Suprapubic skin (tissue), 4 donors: ENCODE measurements at regions not wholly inside any gene's neighbourhood (a gene's known extent, or its start where the extent isn't known, plus 50 kb on each side); places are given as distances from the start of the nearest gene placed in this dataset.
A peak's percentile ranks its signal among the peaks of the same experiment; 100 is the strongest.

Experiments
- DNase-seq, 2 donors: peaks; one replicate each; pipeline ENCODE4 v3.0.0-alpha.2; 2019; ENCODE audit warnings: low spot score in 2 of 2
- H3K27ac ChIP-seq: fragments of 200-600 bp; sonication (generic); one replicate; pipeline ENCODE4 v1.5.1; 2019
- H3K27me3 ChIP-seq: fragments of 200-600 bp; sonication (generic); one replicate; pipeline ENCODE4 v1.5.1; 2019
- H3K36me3 ChIP-seq: fragments of 200-600 bp; sonication (generic); one replicate; pipeline ENCODE4 v1.5.1; 2019
- H3K4me1 ChIP-seq: fragments of 200-600 bp; sonication (generic); one replicate; pipeline ENCODE4 v1.5.1; 2019
- H3K4me3 ChIP-seq: fragments of 200-600 bp; sonication (generic); one replicate; pipeline ENCODE4 v1.5.1; 2019; ENCODE audit warnings: mild to moderate bottlenecking
- H3K9me3 ChIP-seq: fragments of 200-600 bp; sonication (generic); one replicate; pipeline ENCODE4 v1.5.1; 2019
- EP300 ChIP-seq: sonication (generic); formaldehyde crosslinking; IDR thresholded peaks from one replicate; pipeline ENCODE4 v1.6.1; 2017; ENCODE audit warnings: antibody characterized with exemption
- POLR2A ChIP-seq, 2 donors: fragments of 450-650 bp; IDR thresholded peaks; one replicate each; pipeline ENCODE4 v1.6.1; 2017; ENCODE audit warnings: antibody characterized with exemption in 2 of 2, mild to moderate bottlenecking in 2 of 2, moderate library complexity in 2 of 2
- POLR2AphosphoS5 ChIP-seq, 3 donors: sonication (generic); formaldehyde crosslinking; IDR thresholded peaks; one replicate each; pipeline ENCODE4 v1.6.1; 2017; ENCODE audit warnings: antibody characterized with exemption in 3 of 3
- WGBS: methylation state at CpG from one replicate; pipeline ENCODE4 v1.1.5; 2018; 5-methylcytosine and 5-hydroxymethylcytosine counted together
- TF ChIP-seq, protein P1 (sequence below), 2 donors: fragments of 200-600 bp in 1 of 2; fragments of 450-650 bp in 1 of 2; sonication (generic) in 1 of 2; IDR thresholded peaks; one replicate each; pipeline ENCODE4 v1.5.1; 2016 to 2019; ENCODE audit warnings: antibody characterized with exemption in 2 of 2, mild to moderate bottlenecking in 1 of 2, moderate library complexity in 1 of 2

DNA sequence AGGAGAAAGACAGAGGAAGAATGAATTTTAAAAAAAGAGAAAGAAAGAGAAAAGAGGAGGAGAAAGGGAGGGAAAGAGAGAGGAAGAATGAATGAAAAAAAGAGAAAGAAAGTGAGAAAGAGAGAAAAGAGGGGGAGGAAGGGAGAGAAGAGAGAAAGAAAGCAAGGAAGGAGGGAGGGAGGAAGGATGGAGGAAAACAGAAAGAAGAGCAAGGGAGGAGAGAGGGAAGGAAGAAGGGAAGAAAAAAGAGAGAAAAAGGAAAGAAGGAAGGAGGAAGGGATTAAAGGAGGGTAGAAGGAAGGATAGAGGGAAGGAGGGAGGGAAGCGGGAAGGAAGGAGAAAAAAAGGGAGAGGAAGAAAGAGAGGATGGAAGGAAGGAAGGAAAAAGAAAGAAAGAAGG, 122.3 kb upstream of the ZNF507 start:
- TF ChIP-seq POLR2AphosphoS5 (IDR thresholded peaks at IDR 0.05) (no peak), EP300 (no peak), POLR2A (IDR thresholded peaks at IDR 0.05) (no peak)
- TF ChIP-seq, protein P1, sequence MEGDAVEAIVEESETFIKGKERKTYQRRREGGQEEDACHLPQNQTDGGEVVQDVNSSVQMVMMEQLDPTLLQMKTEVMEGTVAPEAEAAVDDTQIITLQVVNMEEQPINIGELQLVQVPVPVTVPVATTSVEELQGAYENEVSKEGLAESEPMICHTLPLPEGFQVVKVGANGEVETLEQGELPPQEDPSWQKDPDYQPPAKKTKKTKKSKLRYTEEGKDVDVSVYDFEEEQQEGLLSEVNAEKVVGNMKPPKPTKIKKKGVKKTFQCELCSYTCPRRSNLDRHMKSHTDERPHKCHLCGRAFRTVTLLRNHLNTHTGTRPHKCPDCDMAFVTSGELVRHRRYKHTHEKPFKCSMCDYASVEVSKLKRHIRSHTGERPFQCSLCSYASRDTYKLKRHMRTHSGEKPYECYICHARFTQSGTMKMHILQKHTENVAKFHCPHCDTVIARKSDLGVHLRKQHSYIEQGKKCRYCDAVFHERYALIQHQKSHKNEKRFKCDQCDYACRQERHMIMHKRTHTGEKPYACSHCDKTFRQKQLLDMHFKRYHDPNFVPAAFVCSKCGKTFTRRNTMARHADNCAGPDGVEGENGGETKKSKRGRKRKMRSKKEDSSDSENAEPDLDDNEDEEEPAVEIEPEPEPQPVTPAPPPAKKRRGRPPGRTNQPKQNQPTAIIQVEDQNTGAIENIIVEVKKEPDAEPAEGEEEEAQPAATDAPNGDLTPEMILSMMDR (IDR thresholded peaks at IDR 0.05): no peak
- 96% methylated on average over 1 of the region's 1 CpG for WGBS

DNA sequence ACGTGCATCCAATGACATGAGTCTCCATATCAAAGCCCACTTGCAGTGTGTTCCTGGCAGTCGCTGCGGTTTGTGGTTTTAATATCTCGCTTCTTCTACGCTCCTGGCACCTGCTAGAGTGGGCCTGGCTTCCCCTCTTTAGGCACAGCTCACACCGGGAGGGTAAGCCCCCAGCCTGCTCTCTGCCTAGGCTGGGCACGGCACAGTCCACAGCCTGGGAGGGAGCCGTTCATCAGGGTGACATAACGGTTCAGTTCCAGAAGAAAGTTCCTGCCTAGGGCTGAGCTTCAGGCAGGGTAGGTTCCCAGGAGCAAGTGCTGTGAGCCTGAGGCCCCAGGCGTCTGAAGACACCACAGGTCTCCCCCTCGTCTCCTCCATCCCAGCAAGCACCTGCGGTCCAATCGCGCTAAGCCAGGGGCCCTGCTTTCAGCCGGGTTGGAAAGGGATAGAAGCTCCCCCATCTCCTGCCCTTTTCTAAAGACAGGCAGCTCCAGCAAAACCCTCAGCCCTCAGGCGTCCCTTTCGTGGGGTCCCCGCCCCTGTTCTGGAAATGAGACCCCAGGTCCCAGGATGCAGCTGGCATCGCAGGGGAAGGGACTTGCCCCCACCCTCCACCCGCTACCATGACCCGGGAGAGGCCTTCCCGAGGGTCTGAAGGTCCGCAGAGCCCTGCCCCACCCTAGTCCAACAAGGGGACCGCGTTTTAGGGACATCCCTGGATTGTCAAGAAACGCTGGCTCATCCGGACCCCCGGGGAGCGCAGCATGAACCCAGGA, 121.6 kb upstream of the ZNF507 start:
- Histone ChIP-seq H3K9me3 (no peaks in the 10 kb centered on the region), H3K4me1 (peaks cover 9% of the 10 kb centered on the region), H3K27ac (no peak overlapping the region), H3K36me3 (no peaks in the 10 kb centered on the region), H3K27me3 (peaks cover 25% of the 10 kb centered on the region), H3K4me3 (peak overlapping the region; percentile 16)
- TF ChIP-seq POLR2A (IDR thresholded peaks at IDR 0.05): no peak
- TF ChIP-seq POLR2AphosphoS5 (IDR thresholded peaks at IDR 0.05): no peak
- TF ChIP-seq, protein P1 (IDR thresholded peaks at IDR 0.05): no peak
- no peak for TF ChIP-seq EP300
- DNase-seq: no peak
- 42% methylated on average over 8 of the region's 29 CpGs for WGBS

More for the DNA sequence above, 122.3 kb upstream of the ZNF507 start:
- Histone ChIP-seq H3K27me3 (peaks cover 25% of the 10 kb centered on the region), H3K36me3 (no peaks in the 10 kb centered on the region), H3K4me1 (peaks cover 9% of the 10 kb centered on the region), H3K27ac (no peak overlapping the region), H3K4me3 (no peak overlapping the region), H3K9me3 (no peaks in the 10 kb centered on the region)
- DNase-seq: no peak

DNA sequence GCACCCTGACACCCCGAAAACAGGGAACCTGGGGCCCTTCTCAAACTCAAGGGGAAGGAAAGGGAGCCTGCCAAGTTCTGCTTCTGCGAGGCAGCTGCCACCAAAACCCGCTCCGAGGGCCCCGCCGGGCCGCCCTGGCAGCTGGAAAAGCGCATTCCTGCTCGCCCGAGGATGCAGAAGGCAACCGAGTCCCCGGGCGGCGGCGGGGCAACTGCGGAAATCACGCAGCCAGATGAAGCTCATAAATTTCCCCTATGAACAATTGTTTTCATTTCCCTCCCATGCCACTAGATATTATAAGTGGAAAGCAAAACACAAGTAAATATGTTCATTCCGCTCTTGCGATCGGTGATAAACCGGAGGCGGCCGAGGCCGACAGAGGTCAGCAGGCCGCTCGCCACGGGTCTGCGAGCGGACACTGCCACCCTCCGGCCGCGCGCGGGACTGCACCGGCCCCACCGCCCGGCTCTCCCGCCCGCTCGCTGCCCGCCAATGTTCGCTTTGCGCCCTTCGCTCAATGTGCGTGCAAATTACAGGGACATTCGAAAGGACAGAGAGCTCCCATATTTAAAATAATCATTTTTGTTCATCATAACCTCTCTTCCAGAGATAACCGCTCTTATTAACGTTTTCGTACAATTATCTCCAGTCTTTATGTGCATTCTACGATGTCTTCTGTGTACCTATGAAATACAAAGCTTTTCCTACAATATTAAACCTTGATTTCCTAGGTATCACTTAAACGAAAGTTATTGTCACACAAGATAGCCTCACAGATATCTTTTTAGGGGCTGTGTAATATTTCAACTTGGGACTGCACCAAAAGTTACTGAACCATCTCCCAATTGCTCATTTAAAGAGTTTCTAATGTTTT, 120.8 kb upstream of the ZNF507 start:
- H3K4me3 ChIP-seq: peak overlapping the region; percentile 16
- peaks cover 9% of the 10 kb centered on the region for H3K4me1 ChIP-seq
- no peaks in the 10 kb centered on the region for H3K36me3 ChIP-seq
- WGBS: 5% methylated on average over 33 of the region's 51 CpGs
- no peaks in the 10 kb centered on the region for H3K9me3 ChIP-seq
- H3K27me3 ChIP-seq: peaks cover 28% of the 10 kb centered on the region
- H3K27ac ChIP-seq: no peak overlapping the region
- no peak for DNase-seq
- TF ChIP-seq EP300: no peak
- no peak for TF ChIP-seq POLR2A (IDR thresholded peaks at IDR 0.05)
- TF ChIP-seq POLR2AphosphoS5 (IDR thresholded peaks at IDR 0.05): no peak
- TF ChIP-seq, protein P1 (IDR thresholded peaks at IDR 0.05): peak; percentile 95 to 99

DNA sequence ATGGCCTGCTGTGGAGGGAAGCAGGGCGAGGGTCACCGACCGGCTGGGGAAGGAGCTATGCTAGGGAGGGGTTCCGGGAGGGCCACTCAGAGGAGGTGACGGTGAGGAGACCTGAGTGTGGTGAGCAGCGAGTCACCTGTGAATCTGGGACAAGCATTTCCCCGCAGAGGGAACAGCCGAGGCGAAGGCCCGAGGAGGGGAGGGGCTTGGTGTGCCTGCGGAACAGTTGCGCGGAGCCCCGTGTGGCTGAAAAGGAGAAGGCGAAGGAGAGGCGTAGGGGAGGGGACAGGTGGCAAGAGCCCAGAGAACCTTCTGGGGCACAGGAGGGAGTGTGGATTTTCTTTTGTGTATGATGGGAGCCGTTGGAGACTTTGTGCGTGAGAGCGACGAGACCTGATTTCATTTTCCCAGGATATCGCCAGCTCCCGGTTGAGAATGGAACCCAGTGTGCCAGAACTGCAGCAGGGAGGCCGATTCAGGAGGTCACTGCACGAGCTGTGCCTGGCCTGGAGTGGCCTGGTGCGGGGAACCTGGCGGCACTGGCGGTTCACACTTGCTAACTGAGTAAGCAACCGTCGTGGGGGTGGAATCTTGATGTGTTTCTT, 117.7 kb upstream of the ZNF507 start:
- H3K27me3 ChIP-seq: peaks cover 41% of the 10 kb centered on the region
- peaks cover 9% of the 10 kb centered on the region for H3K4me1 ChIP-seq
- H3K9me3 ChIP-seq: no peaks in the 10 kb centered on the region
- 83% methylated on average over 29 of the region's 29 CpGs for WGBS
- no peaks in the 10 kb centered on the region for H3K36me3 ChIP-seq
- TF ChIP-seq, protein P1 (IDR thresholded peaks at IDR 0.05): no peak
- TF ChIP-seq EP300: no peak
- no peak for TF ChIP-seq POLR2A (IDR thresholded peaks at IDR 0.05)
- TF ChIP-seq POLR2AphosphoS5 (IDR thresholded peaks at IDR 0.05): no peak
- no peak overlapping the region for H3K27ac ChIP-seq
- no peak for DNase-seq
- H3K4me3 ChIP-seq: no peak overlapping the region
